Right lobe of liver (tissue), 6 donors: ENCODE measurements at regions not wholly inside any gene's neighbourhood (a gene's known extent, or its start where the extent isn't known, plus 50 kb on each side); places are given as distances from the start of the nearest gene placed in this dataset.
"Not testable (repeated sequence)": the region's sequence is repeated elsewhere in the genome, so short reads cannot be mapped to it uniquely, and the experiment has no call there.

Source experiments
- ATAC-seq, 4 donors: fragments of 200-7000 bp; cut with Tn5 transposase; one replicate each; pipeline ENCODE4 v1.9.1; 2020; ENCODE audit warnings: mild to moderate bottlenecking in 4 of 4, moderate library complexity in 4 of 4
- DNase-seq, 3 donors: peaks; one replicate each; pipeline ENCODE4 v3.0.0-alpha.2; 2020
- H3K27ac ChIP-seq, 3 donors: fragments of 200-600 bp; one replicate each; pipeline ENCODE4 v1.8.0; 2022
- H3K27me3 ChIP-seq, 2 donors: fragments of 200-600 bp; one replicate each; pipeline ENCODE4 v1.8.0; 2022
- H3K36me3 ChIP-seq, 4 donors: fragments of 200-600 bp; sonication (generic) in 1 of 4; one replicate each; pipeline versions ENCODE4 v1.5.1 to v1.8.0; 2017 to 2022; ENCODE audit warnings: control low read depth in 1 of 4
- H3K4me1 ChIP-seq, 4 donors: fragments of 200-600 bp; sonication (generic) in 1 of 4; one replicate each; pipeline versions ENCODE4 v1.5.1 to v1.8.0; 2017 to 2022; ENCODE audit warnings: control low read depth in 1 of 4
- H3K4me3 ChIP-seq, 3 donors: fragments of 200-600 bp; one replicate each; pipeline ENCODE4 v1.8.0; 2022
- H3K9me3 ChIP-seq, 4 donors: fragments of 200-600 bp; sonication (generic) in 1 of 4; one replicate each; pipeline versions ENCODE4 v1.5.1 to v1.8.0; 2017 to 2022; ENCODE audit warnings: control low read depth in 1 of 4
- POLR2A ChIP-seq: fragments of 450-650 bp; IDR thresholded peaks from one replicate; pipeline ENCODE4 v1.6.1; 2017; ENCODE audit warnings: antibody characterized with exemption, mild to moderate bottlenecking
- WGBS: methylation state at CpG from one replicate; pipeline ENCODE4 v1.1.6; 2018; ENCODE audit warnings: low coverage, low lambda C conversion rate; ENCODE audit not compliant: insufficient coverage; ENCODE audit errors: missing lambda C conversion rate; 5-methylcytosine and 5-hydroxymethylcytosine counted together
- intact Hi-C, 2 donors: fragments of 100-400 bp; cut with DNase I; formaldehyde crosslinking; loops; one replicate each; pipeline versions ENCODE4 v1.11.2 to v1.14.1; 2022
- TF ChIP-seq, protein P1 (sequence below), 4 donors: fragments of 200-600 bp in 3 of 4; fragments of 450-650 bp in 1 of 4; IDR thresholded peaks; one replicate each; pipeline versions ENCODE4 v1.5.1 to v1.8.0; 2016 to 2022; ENCODE audit warnings: antibody characterized with exemption in 4 of 4, mild to moderate bottlenecking in 2 of 4
- donor health status: DM: no; HTN: yes; CAD: no.
- donor health status: DM: no; HTN: no; CAD: no.
- donor health status: DM: no; HTN: no; CAD: no.
- donor health status: DM: no; HTN: yes; CAD: no.
- donor health status: DM: no; HTN: yes; CAD: no.

DNA sequence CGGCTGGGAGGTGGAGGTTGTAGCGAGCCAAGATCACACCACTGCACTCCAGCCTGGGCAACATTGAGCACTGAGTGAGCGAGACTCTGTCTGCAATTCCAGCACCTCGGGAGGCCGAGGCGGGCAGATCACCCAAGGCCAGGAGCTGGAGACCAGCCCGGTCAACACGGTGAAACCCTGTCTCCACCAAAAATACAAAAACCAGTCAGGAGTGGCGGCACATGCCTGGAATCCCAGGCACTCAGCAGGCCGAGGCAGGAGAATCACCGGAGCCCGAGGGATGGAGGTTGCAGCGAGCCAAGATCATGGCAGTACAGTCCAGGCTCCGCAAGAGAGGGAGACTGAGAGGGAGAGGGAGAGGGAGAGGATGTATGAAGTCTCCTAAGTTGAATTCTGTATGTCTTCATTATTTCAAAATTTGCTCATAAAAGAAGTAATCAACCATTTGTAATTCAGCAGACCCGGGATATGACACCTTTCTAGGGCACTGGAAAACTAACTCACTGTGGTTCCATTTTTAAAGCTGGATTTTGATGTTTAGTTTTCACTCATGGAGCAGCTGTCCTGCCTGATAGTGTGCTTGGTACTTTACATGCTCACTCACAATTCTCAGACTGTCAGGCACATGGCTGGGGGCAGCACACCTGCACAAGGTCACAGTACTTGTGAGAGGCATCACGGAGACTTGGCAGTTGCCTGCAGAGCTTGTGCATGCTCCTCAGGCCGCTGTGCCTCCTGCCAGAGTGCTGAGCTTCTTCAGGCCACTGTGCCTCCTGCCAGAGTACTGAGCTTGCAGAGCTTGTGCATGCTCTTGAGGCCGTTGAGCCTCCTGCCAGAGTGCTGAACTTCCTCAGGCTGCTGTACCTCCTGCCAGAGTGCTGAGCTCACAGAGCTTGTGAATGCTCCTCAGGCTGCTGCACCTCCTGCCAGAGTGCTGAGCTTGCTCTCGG lies 106.2 kb downstream of the ERMARD start:
- DNase-seq = no peak
- Histone ChIP-seq H3K4me1 (no peaks in the 10 kb centered on the region), H3K36me3 (no peaks in the 10 kb centered on the region), H3K4me3 (no peak overlapping the region), H3K27ac (no peak overlapping the region), H3K9me3 (no peaks in the 10 kb centered on the region), H3K27me3 (no peaks in the 10 kb centered on the region)
- no peak for ATAC-seq
- 95% methylated on average over 9 of the region's 19 CpGs for WGBS
- intact Hi-C loops = no loop called here
- TF ChIP-seq, protein P1, sequence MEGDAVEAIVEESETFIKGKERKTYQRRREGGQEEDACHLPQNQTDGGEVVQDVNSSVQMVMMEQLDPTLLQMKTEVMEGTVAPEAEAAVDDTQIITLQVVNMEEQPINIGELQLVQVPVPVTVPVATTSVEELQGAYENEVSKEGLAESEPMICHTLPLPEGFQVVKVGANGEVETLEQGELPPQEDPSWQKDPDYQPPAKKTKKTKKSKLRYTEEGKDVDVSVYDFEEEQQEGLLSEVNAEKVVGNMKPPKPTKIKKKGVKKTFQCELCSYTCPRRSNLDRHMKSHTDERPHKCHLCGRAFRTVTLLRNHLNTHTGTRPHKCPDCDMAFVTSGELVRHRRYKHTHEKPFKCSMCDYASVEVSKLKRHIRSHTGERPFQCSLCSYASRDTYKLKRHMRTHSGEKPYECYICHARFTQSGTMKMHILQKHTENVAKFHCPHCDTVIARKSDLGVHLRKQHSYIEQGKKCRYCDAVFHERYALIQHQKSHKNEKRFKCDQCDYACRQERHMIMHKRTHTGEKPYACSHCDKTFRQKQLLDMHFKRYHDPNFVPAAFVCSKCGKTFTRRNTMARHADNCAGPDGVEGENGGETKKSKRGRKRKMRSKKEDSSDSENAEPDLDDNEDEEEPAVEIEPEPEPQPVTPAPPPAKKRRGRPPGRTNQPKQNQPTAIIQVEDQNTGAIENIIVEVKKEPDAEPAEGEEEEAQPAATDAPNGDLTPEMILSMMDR (IDR thresholded peaks at IDR 0.05) = no peak
- no peak for TF ChIP-seq POLR2A

DNA sequence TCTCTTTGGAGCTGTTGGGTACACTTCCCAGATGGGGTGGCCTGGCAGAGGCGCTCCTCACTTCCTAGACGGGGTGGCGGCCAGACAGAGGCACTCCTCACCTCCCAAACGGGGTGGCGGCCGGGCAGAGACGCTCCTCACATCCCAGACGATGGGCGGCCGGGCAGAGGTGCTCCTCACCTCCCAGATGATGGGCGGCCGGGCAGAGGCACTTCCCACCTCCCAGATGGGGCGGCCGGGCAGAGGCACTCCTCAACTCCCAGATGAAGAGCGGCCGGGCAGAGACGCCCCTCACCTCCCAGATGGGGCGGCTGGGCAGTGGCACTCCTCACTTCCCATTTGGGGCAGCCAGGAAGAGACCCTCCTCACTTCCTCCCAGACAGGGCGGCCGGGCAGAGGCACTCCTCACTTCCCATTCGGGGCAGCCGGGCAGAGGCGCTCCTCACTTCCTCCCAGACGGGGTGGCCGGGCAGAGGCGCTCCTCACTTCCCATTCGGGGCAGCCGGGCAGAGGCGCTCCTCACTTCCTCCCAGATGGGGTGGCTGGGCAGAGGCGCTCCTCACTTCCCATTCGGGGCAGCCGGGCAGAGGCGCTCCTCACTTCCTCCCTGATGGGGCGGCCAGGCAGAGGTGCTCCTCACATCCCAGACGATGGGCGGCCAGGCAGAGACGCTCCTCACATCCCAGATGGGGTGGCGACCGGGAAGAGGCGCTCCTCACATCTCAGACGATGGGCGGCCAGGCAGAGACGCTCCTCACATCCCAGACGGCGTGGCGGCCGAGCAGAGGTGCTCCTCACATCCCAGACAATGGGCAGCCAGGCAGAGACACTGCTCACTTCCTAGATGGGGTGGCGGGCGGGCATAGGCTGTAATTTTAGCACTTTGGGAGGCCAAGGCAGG lies 105.3 kb downstream of the ERMARD start:
- H3K9me3 ChIP-seq, H3K4me3 ChIP-seq, H3K27ac ChIP-seq, H3K27me3 ChIP-seq, H3K4me1 ChIP-seq, DNase-seq, H3K36me3 ChIP-seq, ATAC-seq, intact Hi-C loops: not testable (repeated sequence)
- 93% methylated on average over 12 of the region's 49 CpGs for WGBS

DNA sequence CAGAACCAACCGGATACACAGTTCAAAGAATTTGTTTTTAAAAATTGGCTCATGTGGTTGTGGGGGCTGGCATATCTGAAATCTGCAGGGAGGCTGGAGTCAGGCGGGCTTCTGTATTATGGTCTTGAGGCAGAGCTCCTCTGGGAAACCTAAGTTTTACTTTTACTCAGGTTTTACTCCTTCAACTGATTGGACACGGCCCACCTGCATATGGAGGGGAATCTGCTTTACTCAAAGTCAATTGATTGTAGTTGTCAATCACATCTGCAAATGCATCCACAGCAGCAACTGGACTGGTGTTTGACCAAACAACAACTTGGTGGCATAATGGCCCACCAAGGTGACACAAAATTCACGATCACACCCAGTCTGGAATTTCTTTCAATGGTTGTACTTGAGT lies 103.4 kb downstream of the ERMARD start:
- Histone ChIP-seq H3K27ac (no peak overlapping the region), H3K9me3 (no peaks in the 10 kb centered on the region), H3K4me3 (no peak overlapping the region), H3K27me3 (no peaks in the 10 kb centered on the region), H3K36me3 (no peaks in the 10 kb centered on the region), H3K4me1 (no peaks in the 10 kb centered on the region)
- ATAC-seq = no peak
- DNase-seq = no peak
- intact Hi-C loops = no loop called here
- WGBS = 92% methylated on average over 1 of the region's 4 CpGs
- TF ChIP-seq POLR2A = no peak
- TF ChIP-seq, protein P1 (IDR thresholded peaks at IDR 0.05) = no peak

DNA sequence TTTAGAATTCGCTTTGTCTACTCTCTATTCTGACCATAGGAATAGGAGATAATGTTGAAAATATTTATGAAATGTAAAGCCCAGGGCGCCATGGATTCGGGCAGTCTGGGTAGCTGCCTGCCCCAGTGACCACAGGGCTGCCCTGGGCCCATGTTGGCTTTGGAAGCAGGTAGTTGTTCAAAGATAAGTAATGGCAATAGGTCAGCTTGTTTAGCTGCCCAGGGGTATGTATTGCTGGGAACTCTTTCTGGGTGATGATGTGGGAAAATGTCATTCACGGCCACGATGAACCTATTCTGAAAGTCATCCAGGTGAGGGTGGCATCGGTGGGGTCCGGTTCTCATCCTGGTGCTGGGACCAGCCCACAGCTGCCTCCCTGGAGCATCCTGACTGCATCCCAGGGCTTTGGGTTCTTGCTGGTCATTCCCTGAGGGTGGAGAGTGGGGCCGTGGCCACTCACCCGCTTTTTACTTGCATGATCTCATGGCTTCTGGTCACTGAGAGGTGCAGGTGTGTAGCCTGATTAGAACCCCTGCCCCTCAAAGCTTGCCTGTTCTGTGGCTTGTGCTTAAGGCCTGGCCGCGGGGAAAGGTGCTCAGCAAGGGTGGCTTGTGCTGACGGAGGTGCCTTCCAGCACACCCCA lies 102.8 kb downstream of the ERMARD start:
- TF ChIP-seq POLR2A = no peak
- H3K36me3 ChIP-seq = no peaks in the 10 kb centered on the region
- ATAC-seq (no peak), DNase-seq (no peak)
- WGBS = 89% methylated on average over 7 of the region's 12 CpGs
- no peaks in the 10 kb centered on the region for H3K4me1 ChIP-seq
- H3K9me3 ChIP-seq = no peaks in the 10 kb centered on the region
- intact Hi-C loops = no loop called here
- H3K27ac ChIP-seq = no peak overlapping the region
- H3K27me3 ChIP-seq = no peaks in the 10 kb centered on the region
- H3K4me3 ChIP-seq = no peak overlapping the region

DNA sequence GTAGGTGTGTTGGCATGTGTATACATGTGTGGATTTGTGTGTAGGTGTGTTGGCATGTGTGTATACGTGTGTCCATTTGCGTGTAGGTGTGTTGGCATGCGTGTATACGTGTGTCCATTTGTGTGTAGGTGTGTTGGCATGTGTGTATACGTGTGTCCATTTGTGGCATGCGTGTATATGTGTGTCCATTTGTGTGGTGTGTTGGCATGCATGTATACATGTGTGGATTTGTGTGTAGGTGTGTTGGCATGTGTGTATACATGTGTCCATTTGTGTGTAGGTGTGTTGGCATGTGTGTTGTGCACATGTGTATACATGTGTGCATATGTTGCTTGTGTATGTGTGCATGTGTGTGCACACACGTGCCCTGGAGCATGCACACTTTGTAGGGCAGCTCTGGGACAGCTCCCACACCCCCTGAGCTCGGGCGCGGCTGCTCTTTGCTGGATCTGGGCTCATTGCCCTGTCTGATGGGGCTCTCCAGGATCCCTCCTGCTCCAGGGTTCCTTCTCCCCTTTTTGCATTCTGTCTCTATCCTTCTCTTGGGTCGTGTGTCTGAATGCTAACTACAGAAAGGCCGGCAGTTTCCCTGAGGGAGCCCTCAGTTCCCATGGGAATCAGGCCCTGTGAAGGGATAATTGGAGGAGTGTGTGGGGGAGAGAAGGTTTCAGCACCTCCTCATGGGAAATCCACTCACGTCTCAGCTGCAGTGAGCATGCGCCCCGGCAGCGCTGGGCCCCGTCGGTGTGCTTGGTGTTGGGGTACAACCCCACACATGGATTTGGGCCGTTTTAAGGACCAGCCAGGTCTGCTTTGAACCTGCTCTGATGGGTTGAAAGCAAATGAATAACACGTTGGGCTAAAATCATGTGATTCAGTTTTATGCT lies 102.0 kb downstream of the ERMARD start:
- H3K36me3 ChIP-seq = no peaks in the 10 kb centered on the region
- ATAC-seq = no peak
- TF ChIP-seq, protein P1 (IDR thresholded peaks at IDR 0.05) = no peak
- TF ChIP-seq POLR2A = no peak
- H3K9me3 ChIP-seq = no peaks in the 10 kb centered on the region
- H3K4me1 ChIP-seq = no peaks in the 10 kb centered on the region
- no peaks in the 10 kb centered on the region for H3K27me3 ChIP-seq
- H3K27ac ChIP-seq = no peak overlapping the region
- H3K4me3 ChIP-seq = no peak overlapping the region
- WGBS = 95% methylated on average over 12 of the region's 20 CpGs
- DNase-seq = no peak
- intact Hi-C loops = no loop called here
